WERI-Rb-1 (cell line): ENCODE measurements at regions not wholly inside any gene's neighbourhood (a gene's known extent, or its start where the extent isn't known, plus 50 kb on each side); places are given as distances from the start of the nearest gene placed in this dataset.

ENCODE experiments used
- DNase-seq: peaks from one replicate; pipeline ENCODE4 v3.0.0-alpha.2; 2020
- H3K27ac ChIP-seq: fragments of 250-450 bp; sonication (Bioruptor Pico); 2 replicates; pipeline ENCODE4 v1.5.1; 2020; ENCODE audit warnings: mild to moderate bottlenecking, moderate library complexity
- H3K27me3 ChIP-seq: fragments of 250-450 bp; sonication (Bioruptor Pico); 2 replicates; pipeline ENCODE4 v1.5.1; 2021; ENCODE audit warnings: mild to moderate bottlenecking, low read depth, moderate library complexity; ENCODE audit not compliant: insufficient read depth, severe bottlenecking
- H3K36me3 ChIP-seq: fragments of 250-450 bp; sonication (Bioruptor Pico); 2 replicates; pipeline ENCODE4 v1.5.1; 2020; ENCODE audit warnings: mild to moderate bottlenecking, moderate library complexity
- H3K4me3 ChIP-seq: 2 replicates; pipeline ENCODE4 v1.5.1; 2011; ENCODE audit warnings: low read depth, mild to moderate bottlenecking, control low read depth, low read length
- H3K9me3 ChIP-seq: fragments of 250-450 bp; sonication (Bioruptor Pico); 2 replicates; pipeline ENCODE4 v1.5.1; 2021; ENCODE audit warnings: mild to moderate bottlenecking, moderate library complexity; ENCODE audit not compliant: severe bottlenecking
- CTCF ChIP-seq: IDR thresholded peaks from 2 replicates; pipeline ENCODE4 v1.5.1; 2011; ENCODE audit warnings: low read depth, mild to moderate bottlenecking, control low read depth, inconsistent platforms, low read length

- no peaks in the 10 kb centered on the region for H3K27me3 ChIP-seq
Measured at GRCh38 chr10:9294132-9294663, 1239.7 kb downstream of the GATA3 start.

GRCh38 chr10:9294865-9295264, 1240.4 kb downstream of the GATA3 start:
- Histone ChIP-seq H3K4me3 (no peak overlapping the region), H3K27ac (no peak overlapping the region), H3K36me3 (no peaks in the 10 kb centered on the region), H3K9me3 (no peaks in the 10 kb centered on the region), H3K27me3 (no peaks in the 10 kb centered on the region)
- no peak for TF ChIP-seq CTCF
- DNase-seq = no peak

More at GRCh38 chr10:9294132-9294663, 1239.7 kb downstream of the GATA3 start:
- Histone ChIP-seq H3K4me3 (no peak overlapping the region), H3K36me3 (no peaks in the 10 kb centered on the region), H3K9me3 (no peaks in the 10 kb centered on the region), H3K27ac (no peak overlapping the region)
- no peak for TF ChIP-seq CTCF
- DNase-seq = no peak

GRCh38 chr10:9296190-9296589, 1241.7 kb downstream of the GATA3 start:
- no peaks in the 10 kb centered on the region for H3K36me3 ChIP-seq
- DNase-seq = no peak
- no peaks in the 10 kb centered on the region for H3K9me3 ChIP-seq
- H3K4me3 ChIP-seq = no peak overlapping the region
- H3K27me3 ChIP-seq = no peaks in the 10 kb centered on the region
- no peak overlapping the region for H3K27ac ChIP-seq
- TF ChIP-seq CTCF = no peak

GRCh38 chr10:9297580-9297979, 1243.1 kb downstream of the GATA3 start:
- Histone ChIP-seq H3K9me3 (no peaks in the 10 kb centered on the region), H3K36me3 (no peaks in the 10 kb centered on the region), H3K27ac (no peak overlapping the region), H3K27me3 (no peaks in the 10 kb centered on the region), H3K4me3 (no peak overlapping the region)
- no peak for TF ChIP-seq CTCF
- no peak for DNase-seq

GRCh38 chr10:9299966-9300365, 1245.5 kb downstream of the GATA3 start:
- no peak for TF ChIP-seq CTCF
- H3K27me3 ChIP-seq = no peaks in the 10 kb centered on the region
- no peak overlapping the region for H3K27ac ChIP-seq
- no peak overlapping the region for H3K4me3 ChIP-seq
- H3K36me3 ChIP-seq = no peaks in the 10 kb centered on the region
- no peaks in the 10 kb centered on the region for H3K9me3 ChIP-seq
- DNase-seq = no peak

- no peak for DNase-seq
- Histone ChIP-seq H3K27me3 (no peaks in the 10 kb centered on the region), H3K9me3 (no peaks in the 10 kb centered on the region), H3K27ac (no peak overlapping the region), H3K36me3 (no peaks in the 10 kb centered on the region), H3K4me3 (no peak overlapping the region)
- TF ChIP-seq CTCF = no peak
Measured at GRCh38 chr10:9301148-9301547, 1246.7 kb downstream of the GATA3 start.
